Liver (tissue), 3 donors: ENCODE measurements at regions not wholly inside any gene's neighbourhood (a gene's known extent, or its start where the extent isn't known, plus 50 kb on each side); places are given as distances from the start of the nearest gene placed in this dataset.

Experiments used
- EGR1 ChIP-seq, 2 donors: IDR thresholded peaks; 2 replicates each; pipeline ENCODE4 v1.6.1; 2016 to 2018; ENCODE audit warnings: antibody characterized with exemption in 2 of 2, low read depth in 2 of 2
- GABPA ChIP-seq, 2 donors: IDR thresholded peaks in 1 of 2; conservative IDR thresholded peaks in 1 of 2; 2 replicates each; pipeline ENCODE4 v1.6.1; 2016; ENCODE audit warnings: antibody characterized with exemption in 2 of 2, mild to moderate bottlenecking in 1 of 2, moderate library complexity in 1 of 2
- HNF4A ChIP-seq, 2 donors: conservative IDR thresholded peaks; 2 replicates each; pipeline ENCODE4 v1.6.1; 2016; ENCODE audit warnings: antibody characterized with exemption in 2 of 2, mild to moderate bottlenecking in 2 of 2
- JUND ChIP-seq, 2 donors: IDR thresholded peaks; 2 replicates each; pipeline ENCODE4 v1.6.1; 2016; ENCODE audit warnings: antibody characterized with exemption in 2 of 2
- MAX ChIP-seq: IDR thresholded peaks from 2 replicates; pipeline ENCODE4 v1.6.1; 2016; ENCODE audit warnings: antibody characterized with exemption
- NR2F2 ChIP-seq: IDR thresholded peaks from 2 replicates; pipeline ENCODE4 v1.6.1; 2016; ENCODE audit warnings: antibody characterized with exemption
- RAD21 ChIP-seq, 2 donors: IDR thresholded peaks; 2 replicates each; pipeline ENCODE4 v1.6.1; 2016; ENCODE audit warnings: antibody characterized with exemption in 2 of 2, mild to moderate bottlenecking in 2 of 2
- SP1 ChIP-seq: IDR thresholded peaks from 2 replicates; pipeline ENCODE4 v1.6.1; 2018; ENCODE audit warnings: antibody characterized with exemption, mild to moderate bottlenecking
- TAF1 ChIP-seq: conservative IDR thresholded peaks from 2 replicates; pipeline ENCODE4 v1.6.1; 2016; ENCODE audit warnings: antibody characterized with exemption, mild to moderate bottlenecking
- YY1 ChIP-seq: IDR thresholded peaks from 2 replicates; pipeline ENCODE4 v1.6.1; 2016; ENCODE audit warnings: antibody characterized with exemption, mild to moderate bottlenecking
- ZBTB33 ChIP-seq: IDR thresholded peaks from 2 replicates; pipeline ENCODE4 v1.6.1; 2016; ENCODE audit warnings: antibody characterized with exemption
- TF ChIP-seq, protein P1 (sequence below): fragments of 150-350 bp; IDR thresholded peaks from 2 replicates; pipeline ENCODE4 v1.5.1; 2017; ENCODE audit warnings: improper control_type of control experiment, low read depth, low read length; ENCODE audit not compliant: missing input control
- TF ChIP-seq, protein P2 (sequence below): IDR thresholded peaks from 2 replicates; pipeline ENCODE4 v1.6.1; 2016; ENCODE audit warnings: antibody characterized with exemption, mild to moderate bottlenecking
- donor health status: healthy.
- donor health status: healthy.

DNA sequence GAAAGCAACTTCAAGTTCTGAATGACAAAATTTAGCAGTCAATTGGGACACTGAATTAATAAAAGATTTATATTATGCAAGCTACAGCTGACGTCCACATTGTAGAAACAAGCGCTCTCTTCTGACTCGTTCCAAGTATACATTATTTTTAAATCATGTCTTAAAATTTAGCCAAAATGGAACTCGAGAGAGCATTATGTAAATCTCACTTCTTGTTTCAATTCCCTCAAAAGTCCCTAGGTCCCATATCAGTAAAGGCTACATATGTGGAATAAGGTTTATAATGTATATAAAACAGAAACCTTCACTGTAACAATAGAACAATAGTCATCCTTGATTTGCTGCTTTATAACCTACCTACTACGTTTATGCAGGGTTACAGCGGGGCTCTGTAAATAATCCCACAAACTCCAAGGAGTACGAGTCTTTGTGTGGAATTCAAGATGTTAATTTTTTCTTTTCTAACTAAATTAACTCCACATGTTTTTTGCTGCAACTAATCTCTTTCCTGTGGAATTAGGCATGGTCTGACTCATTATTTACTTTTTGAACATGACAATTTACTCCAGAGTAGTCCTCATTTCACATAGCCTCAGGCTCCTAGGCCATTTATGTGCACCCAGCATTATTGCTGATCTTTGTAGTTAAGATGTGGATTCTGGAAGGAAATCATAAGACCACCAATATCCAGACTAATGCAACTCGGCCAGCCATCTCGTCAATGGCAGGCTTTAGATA lies 785.1 kb downstream of the LTN1 start:
- TF ChIP-seq, protein P1, sequence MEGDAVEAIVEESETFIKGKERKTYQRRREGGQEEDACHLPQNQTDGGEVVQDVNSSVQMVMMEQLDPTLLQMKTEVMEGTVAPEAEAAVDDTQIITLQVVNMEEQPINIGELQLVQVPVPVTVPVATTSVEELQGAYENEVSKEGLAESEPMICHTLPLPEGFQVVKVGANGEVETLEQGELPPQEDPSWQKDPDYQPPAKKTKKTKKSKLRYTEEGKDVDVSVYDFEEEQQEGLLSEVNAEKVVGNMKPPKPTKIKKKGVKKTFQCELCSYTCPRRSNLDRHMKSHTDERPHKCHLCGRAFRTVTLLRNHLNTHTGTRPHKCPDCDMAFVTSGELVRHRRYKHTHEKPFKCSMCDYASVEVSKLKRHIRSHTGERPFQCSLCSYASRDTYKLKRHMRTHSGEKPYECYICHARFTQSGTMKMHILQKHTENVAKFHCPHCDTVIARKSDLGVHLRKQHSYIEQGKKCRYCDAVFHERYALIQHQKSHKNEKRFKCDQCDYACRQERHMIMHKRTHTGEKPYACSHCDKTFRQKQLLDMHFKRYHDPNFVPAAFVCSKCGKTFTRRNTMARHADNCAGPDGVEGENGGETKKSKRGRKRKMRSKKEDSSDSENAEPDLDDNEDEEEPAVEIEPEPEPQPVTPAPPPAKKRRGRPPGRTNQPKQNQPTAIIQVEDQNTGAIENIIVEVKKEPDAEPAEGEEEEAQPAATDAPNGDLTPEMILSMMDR = no peak
- TF ChIP-seq TAF1 (no peak), HNF4A (conservative IDR thresholded peaks at IDR 0.05) (no peak), SP1 (no peak), JUND (IDR thresholded peaks at IDR 0.05) (no peak), MAX (no peak), RAD21 (IDR thresholded peaks at IDR 0.05) (no peak), NR2F2 (no peak), GABPA (IDR thresholded peaks at IDR 0.05 in 1 of 2, conservative IDR thresholded peaks at IDR 0.05 in 1 of 2) (no peak), YY1 (no peak), ZBTB33 (no peak), EGR1 (IDR thresholded peaks at IDR 0.05; ENCODE audit: low read depth in 2 of 2) (no peak)
- TF ChIP-seq, protein P2, sequence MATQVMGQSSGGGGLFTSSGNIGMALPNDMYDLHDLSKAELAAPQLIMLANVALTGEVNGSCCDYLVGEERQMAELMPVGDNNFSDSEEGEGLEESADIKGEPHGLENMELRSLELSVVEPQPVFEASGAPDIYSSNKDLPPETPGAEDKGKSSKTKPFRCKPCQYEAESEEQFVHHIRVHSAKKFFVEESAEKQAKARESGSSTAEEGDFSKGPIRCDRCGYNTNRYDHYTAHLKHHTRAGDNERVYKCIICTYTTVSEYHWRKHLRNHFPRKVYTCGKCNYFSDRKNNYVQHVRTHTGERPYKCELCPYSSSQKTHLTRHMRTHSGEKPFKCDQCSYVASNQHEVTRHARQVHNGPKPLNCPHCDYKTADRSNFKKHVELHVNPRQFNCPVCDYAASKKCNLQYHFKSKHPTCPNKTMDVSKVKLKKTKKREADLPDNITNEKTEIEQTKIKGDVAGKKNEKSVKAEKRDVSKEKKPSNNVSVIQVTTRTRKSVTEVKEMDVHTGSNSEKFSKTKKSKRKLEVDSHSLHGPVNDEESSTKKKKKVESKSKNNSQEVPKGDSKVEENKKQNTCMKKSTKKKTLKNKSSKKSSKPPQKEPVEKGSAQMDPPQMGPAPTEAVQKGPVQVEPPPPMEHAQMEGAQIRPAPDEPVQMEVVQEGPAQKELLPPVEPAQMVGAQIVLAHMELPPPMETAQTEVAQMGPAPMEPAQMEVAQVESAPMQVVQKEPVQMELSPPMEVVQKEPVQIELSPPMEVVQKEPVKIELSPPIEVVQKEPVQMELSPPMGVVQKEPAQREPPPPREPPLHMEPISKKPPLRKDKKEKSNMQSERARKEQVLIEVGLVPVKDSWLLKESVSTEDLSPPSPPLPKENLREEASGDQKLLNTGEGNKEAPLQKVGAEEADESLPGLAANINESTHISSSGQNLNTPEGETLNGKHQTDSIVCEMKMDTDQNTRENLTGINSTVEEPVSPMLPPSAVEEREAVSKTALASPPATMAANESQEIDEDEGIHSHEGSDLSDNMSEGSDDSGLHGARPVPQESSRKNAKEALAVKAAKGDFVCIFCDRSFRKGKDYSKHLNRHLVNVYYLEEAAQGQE = no peak
